Panc1 (cell line): ENCODE measurements at regions not wholly inside any gene's neighbourhood (a gene's known extent, or its start where the extent isn't known, plus 50 kb on each side); places are given as distances from the start of the nearest gene placed in this dataset.

Experiments
- CTCF ChIP-seq: fragments of 450-650 bp; IDR thresholded peaks from 2 replicates; pipeline ENCODE4 v1.5.1; 2017; ENCODE audit warnings: mild to moderate bottlenecking
- POLR2AphosphoS5 ChIP-seq: IDR thresholded peaks from 2 replicates; pipeline ENCODE4 v1.6.1; 2012; ENCODE audit warnings: mild to moderate bottlenecking, low read depth, low read length, moderate library complexity
- SIN3A ChIP-seq: IDR thresholded peaks from 2 replicates; pipeline ENCODE4 v1.6.1; 2012; ENCODE audit warnings: low read depth, mild to moderate bottlenecking, low read length, moderate library complexity, borderline replicate concordance; ENCODE audit not compliant: insufficient read depth
- TCF7L2 ChIP-seq: IDR thresholded peaks from 2 replicates; pipeline ENCODE4 v1.6.1; 2011; ENCODE audit warnings: mild to moderate bottlenecking, low read depth, low read length, inconsistent platforms
- TF ChIP-seq, protein P1 (sequence below), 2 experiments: IDR thresholded peaks; 2 replicates each; pipeline ENCODE4 v1.6.1; 2011 to 2012; ENCODE audit warnings: low read depth in 2 of 2, control low read depth in 1 of 2, low read length in 1 of 2, mild to moderate bottlenecking in 1 of 2, moderate library complexity in 1 of 2; ENCODE audit not compliant: insufficient read depth in 1 of 2

- no peak for TF ChIP-seq CTCF
- no peak for TF ChIP-seq POLR2AphosphoS5
- TF ChIP-seq, protein P1, sequence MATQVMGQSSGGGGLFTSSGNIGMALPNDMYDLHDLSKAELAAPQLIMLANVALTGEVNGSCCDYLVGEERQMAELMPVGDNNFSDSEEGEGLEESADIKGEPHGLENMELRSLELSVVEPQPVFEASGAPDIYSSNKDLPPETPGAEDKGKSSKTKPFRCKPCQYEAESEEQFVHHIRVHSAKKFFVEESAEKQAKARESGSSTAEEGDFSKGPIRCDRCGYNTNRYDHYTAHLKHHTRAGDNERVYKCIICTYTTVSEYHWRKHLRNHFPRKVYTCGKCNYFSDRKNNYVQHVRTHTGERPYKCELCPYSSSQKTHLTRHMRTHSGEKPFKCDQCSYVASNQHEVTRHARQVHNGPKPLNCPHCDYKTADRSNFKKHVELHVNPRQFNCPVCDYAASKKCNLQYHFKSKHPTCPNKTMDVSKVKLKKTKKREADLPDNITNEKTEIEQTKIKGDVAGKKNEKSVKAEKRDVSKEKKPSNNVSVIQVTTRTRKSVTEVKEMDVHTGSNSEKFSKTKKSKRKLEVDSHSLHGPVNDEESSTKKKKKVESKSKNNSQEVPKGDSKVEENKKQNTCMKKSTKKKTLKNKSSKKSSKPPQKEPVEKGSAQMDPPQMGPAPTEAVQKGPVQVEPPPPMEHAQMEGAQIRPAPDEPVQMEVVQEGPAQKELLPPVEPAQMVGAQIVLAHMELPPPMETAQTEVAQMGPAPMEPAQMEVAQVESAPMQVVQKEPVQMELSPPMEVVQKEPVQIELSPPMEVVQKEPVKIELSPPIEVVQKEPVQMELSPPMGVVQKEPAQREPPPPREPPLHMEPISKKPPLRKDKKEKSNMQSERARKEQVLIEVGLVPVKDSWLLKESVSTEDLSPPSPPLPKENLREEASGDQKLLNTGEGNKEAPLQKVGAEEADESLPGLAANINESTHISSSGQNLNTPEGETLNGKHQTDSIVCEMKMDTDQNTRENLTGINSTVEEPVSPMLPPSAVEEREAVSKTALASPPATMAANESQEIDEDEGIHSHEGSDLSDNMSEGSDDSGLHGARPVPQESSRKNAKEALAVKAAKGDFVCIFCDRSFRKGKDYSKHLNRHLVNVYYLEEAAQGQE (IDR thresholded peaks at IDR 0.05; ENCODE audit: insufficient read depth in 1 of 2, low read depth in 2 of 2, low read length in 1 of 2), result no peak
- no peak for TF ChIP-seq TCF7L2
- TF ChIP-seq SIN3A, result no peak
Measured at GRCh38 chr12:123034022-123034541, 53.6 kb downstream of the ARL6IP4 start.
